PFSK-1 (cell line): ENCODE measurements at regions not wholly inside any gene's neighbourhood (a gene's known extent, or its start where the extent isn't known, plus 50 kb on each side); places are given as distances from the start of the nearest gene placed in this dataset.

Experiments
- FOXP2 ChIP-seq: optimal IDR thresholded peaks from 2 replicates; pipeline ENCODE3; 2011; ENCODE audit warnings: borderline replicate concordance, control low read depth, inconsistent platforms; ENCODE audit not compliant: insufficient read depth; ENCODE audit errors: extremely low read length, extremely low read depth
- POLR2AphosphoS5 ChIP-seq: IDR thresholded peaks from 2 replicates; pipeline ENCODE4 v1.6.1; 2012; ENCODE audit warnings: low read depth, mild to moderate bottlenecking, control low read depth, low read length, moderate library complexity
- SIN3A ChIP-seq: IDR thresholded peaks from 2 replicates; pipeline ENCODE4 v1.6.1; 2012; ENCODE audit warnings: mild to moderate bottlenecking, low read length, moderate library complexity, borderline replicate concordance; ENCODE audit not compliant: insufficient read depth
- TAF1 ChIP-seq: IDR thresholded peaks from 2 replicates; pipeline ENCODE4 v1.6.1; 2012; ENCODE audit warnings: low read length, control low read depth, borderline replicate concordance; ENCODE audit not compliant: insufficient read depth
- TF ChIP-seq, protein P1 (sequence below), 2 experiments: IDR thresholded peaks; 2 replicates each; pipeline versions ENCODE4 v1.6.1 to v1.8.0; 2011 to 2012; ENCODE audit warnings: low read depth in 2 of 2, low read length in 2 of 2, control low read depth in 1 of 2, inconsistent platforms in 1 of 2, mild to moderate bottlenecking in 1 of 2, moderate library complexity in 1 of 2; ENCODE audit not compliant: insufficient read depth in 1 of 2

DNA sequence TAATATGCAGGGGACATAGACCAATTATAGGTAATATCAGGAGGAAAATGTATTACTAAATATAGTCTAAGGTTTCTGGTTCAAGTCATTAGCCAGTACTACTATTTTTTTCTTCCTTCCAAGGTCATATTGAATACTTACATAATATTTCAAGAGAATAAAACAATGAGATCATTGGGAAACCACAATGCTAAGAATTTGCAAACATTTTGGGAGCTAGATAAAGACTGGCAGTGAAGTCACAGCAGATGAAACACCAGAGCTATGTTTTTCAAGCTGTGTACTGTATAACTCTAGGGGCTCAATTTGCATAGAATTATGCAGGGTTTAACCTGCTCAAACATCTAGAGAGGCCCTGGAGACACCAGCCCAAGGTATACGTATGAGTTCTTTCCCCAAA is 80.5 kb upstream of the KCNH7 start:
- TF ChIP-seq TAF1 (no peak), POLR2AphosphoS5 (no peak), FOXP2 (no peak), SIN3A (no peak)
- TF ChIP-seq, protein P1, sequence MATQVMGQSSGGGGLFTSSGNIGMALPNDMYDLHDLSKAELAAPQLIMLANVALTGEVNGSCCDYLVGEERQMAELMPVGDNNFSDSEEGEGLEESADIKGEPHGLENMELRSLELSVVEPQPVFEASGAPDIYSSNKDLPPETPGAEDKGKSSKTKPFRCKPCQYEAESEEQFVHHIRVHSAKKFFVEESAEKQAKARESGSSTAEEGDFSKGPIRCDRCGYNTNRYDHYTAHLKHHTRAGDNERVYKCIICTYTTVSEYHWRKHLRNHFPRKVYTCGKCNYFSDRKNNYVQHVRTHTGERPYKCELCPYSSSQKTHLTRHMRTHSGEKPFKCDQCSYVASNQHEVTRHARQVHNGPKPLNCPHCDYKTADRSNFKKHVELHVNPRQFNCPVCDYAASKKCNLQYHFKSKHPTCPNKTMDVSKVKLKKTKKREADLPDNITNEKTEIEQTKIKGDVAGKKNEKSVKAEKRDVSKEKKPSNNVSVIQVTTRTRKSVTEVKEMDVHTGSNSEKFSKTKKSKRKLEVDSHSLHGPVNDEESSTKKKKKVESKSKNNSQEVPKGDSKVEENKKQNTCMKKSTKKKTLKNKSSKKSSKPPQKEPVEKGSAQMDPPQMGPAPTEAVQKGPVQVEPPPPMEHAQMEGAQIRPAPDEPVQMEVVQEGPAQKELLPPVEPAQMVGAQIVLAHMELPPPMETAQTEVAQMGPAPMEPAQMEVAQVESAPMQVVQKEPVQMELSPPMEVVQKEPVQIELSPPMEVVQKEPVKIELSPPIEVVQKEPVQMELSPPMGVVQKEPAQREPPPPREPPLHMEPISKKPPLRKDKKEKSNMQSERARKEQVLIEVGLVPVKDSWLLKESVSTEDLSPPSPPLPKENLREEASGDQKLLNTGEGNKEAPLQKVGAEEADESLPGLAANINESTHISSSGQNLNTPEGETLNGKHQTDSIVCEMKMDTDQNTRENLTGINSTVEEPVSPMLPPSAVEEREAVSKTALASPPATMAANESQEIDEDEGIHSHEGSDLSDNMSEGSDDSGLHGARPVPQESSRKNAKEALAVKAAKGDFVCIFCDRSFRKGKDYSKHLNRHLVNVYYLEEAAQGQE (IDR thresholded peaks at IDR 0.05; ENCODE audit: insufficient read depth in 1 of 2, low read depth in 2 of 2, low read length in 2 of 2) = no peak
